ENCODE measurements at regions not wholly inside any gene's neighbourhood (a gene's known extent, or its start where the extent isn't known, plus 50 kb on each side); places are given as distances from the start of the nearest gene placed in this dataset.

GRCh38 chr12:127556231-127556886 is 710.6 kb upstream of the TMEM132C start:
- TF ChIP-seq CTCF (conservative IDR thresholded peaks at IDR 0.05) (no peak), EZH2 (IDR thresholded peaks at IDR 0.05; ENCODE audit: low read depth) (no peak)
